ENCODE measurements at regions not wholly inside any gene's neighbourhood (a gene's known extent, or its start where the extent isn't known, plus 50 kb on each side); places are given as distances from the start of the nearest gene placed in this dataset.
"Not testable (repeated sequence)": the region's sequence is repeated elsewhere in the genome, so short reads cannot be mapped to it uniquely, and the experiment has no call there.

DNA sequence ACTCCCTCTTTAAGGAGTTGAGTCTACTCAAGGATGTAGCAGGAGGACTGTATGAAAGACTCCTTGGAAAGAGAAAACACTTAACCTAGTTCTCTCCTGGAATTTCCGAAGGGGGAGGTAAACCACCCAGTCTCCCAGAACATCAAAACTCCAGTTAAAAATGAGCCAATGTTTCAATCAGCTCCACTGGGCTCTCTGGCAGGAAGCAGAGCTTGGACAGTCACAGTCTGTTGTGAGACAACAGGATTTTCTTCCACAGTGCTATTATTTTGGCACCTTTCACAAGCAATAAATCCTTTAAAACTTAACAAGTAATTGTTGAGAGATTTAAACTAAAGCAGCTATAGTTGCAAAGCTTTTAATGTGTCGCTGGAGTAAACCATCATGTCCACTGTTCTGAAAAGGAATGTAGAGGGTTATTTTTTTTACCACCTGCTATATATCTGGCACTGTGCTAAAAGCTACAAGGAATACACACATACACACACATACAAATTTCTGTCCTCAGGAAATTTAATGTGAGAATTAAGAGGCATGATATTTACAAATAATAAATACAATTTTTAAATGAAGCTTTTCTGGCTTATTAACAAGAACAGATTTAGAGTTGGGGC is 229.2 kb upstream of the INTU start:
- ChIA-PET POLR2A (no interaction called here), CTCF (ENCODE audit: low intra/inter-chr PET ratio, low total read pairs) (no interaction called here)
- H3K9me3 ChIP-seq (ENCODE audit: low read length) = no peaks in the 10 kb centered on the region; the same call in 1 of the 2 replicates
- TF ChIP-seq KDM1A (CRISPR knock-in tag; IDR thresholded peaks at IDR 0.05) (no peak), PAWR (CRISPR knock-in tag; IDR thresholded peaks at IDR 0.05; ENCODE audit: borderline replicate concordance) (no peak), IKZF1 (IDR thresholded peaks at IDR 0.05) (no peak)
- TF ChIP-seq, protein P1, sequence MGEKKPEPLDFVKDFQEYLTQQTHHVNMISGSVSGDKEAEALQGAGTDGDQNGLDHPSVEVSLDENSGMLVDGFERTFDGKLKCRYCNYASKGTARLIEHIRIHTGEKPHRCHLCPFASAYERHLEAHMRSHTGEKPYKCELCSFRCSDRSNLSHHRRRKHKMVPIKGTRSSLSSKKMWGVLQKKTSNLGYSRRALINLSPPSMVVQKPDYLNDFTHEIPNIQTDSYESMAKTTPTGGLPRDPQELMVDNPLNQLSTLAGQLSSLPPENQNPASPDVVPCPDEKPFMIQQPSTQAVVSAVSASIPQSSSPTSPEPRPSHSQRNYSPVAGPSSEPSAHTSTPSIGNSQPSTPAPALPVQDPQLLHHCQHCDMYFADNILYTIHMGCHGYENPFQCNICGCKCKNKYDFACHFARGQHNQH (CRISPR knock-in tag; IDR thresholded peaks at IDR 0.05) = no peak
- no peak overlapping the region for H2AFZ ChIP-seq (ENCODE audit: low read length)
- ATAC-seq (no peak), FAIRE-seq (no peak), DNase-seq (ENCODE audit: low spot score) (no peak)
- H3K79me2 ChIP-seq (ENCODE audit: insufficient read depth, low read length) = no peaks in the 10 kb centered on the region
- no peaks in the 10 kb centered on the region for H3K36me3 ChIP-seq (replicated peaks in 1 of 2; ENCODE audit: control insufficient read depth in 1 of 2, insufficient read depth in 2 of 2, low read length in 2 of 2)
- H3K4me1 ChIP-seq (ENCODE audit: insufficient read depth, low read length) = no peaks in the 10 kb centered on the region
- H3K9ac ChIP-seq (ENCODE audit: insufficient read depth, low read depth, low read length) = no peak overlapping the region
- no TSS peak for BruUV-seq (replicated peaks)
- H3K4me3 ChIP-seq (replicated peaks in 1 of 3; ENCODE audit: insufficient read depth in 1 of 3, low read depth in 2 of 3, low read length in 3 of 3) = no peak overlapping the region
- in situ Hi-C loops (cut with HindIII; ENCODE audit: extremely low pct_ligation_motif_present, low pct_unique_long_range_greater_than_20kb) = no loop called here
- H3K4me2 ChIP-seq (ENCODE audit: low read depth, low read length) = no peak overlapping the region
- no peaks in the 10 kb centered on the region for H4K20me1 ChIP-seq (ENCODE audit: insufficient read depth, low read length)
- no peak overlapping the region for H3K27ac ChIP-seq (ENCODE audit: extremely low read length, insufficient read depth, low read length)
- intact Hi-C loops (cut with micrococcal nuclease; ENCODE audit: unreplicated experiment) = loop anchor here (5.0 to 10.0 kb wide), 2 partner anchors 1299 to 1641 kb away; no protein-coding TSS in a partner anchor
- WGBS (ENCODE audit: low lambda C conversion rate) = 0% methylated on average over 2 of the region's 2 CpGs
- no peaks in the 10 kb centered on the region for H3K27me3 ChIP-seq (ENCODE audit: control insufficient read depth in 1 of 2, insufficient read depth in 2 of 2, low read length in 2 of 2)

DNA sequence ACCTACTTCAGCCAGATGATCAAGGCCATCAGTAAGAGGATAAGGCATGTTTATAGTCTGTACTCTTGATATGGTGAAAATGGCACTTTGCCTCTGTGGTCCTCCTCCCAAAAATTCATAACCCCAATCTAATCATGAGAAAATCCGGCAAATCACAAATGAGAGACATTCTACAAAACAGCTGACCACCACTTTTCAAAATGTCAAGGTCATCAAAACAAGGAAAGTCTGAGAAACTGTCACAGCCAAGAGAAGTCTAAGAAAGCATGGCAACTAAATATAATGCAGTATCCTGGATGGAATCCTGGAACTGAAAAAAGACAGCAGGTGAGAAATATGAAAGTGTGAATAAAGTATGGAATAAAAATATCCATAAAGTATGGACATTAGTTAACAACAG is 226.6 kb upstream of the INTU start:
- intact Hi-C loops (cut with micrococcal nuclease; ENCODE audit: unreplicated experiment) = loop anchor here (10.0 kb wide), 1 partner anchor 1301 kb away; no protein-coding TSS in a partner anchor
- no peaks in the 10 kb centered on the region; the same call in 1 of the 2 replicates for H3K9me3 ChIP-seq (ENCODE audit: low read length)
- H4K20me1 ChIP-seq (ENCODE audit: insufficient read depth, low read length) = no peaks in the 10 kb centered on the region
- no peaks in the 10 kb centered on the region for H3K27me3 ChIP-seq (ENCODE audit: control insufficient read depth in 1 of 2, insufficient read depth in 2 of 2, low read length in 2 of 2)
- no peaks in the 10 kb centered on the region for H3K79me2 ChIP-seq (ENCODE audit: insufficient read depth, low read length)
- ChIA-PET POLR2A (no interaction called here), CTCF (ENCODE audit: low intra/inter-chr PET ratio, low total read pairs) (no interaction called here)
- H3K27ac ChIP-seq (ENCODE audit: extremely low read length, insufficient read depth, low read length) = no peak overlapping the region
- DNase-seq (ENCODE audit: low spot score) = no peak
- no peaks in the 10 kb centered on the region for H3K36me3 ChIP-seq (replicated peaks in 1 of 2; ENCODE audit: control insufficient read depth in 1 of 2, insufficient read depth in 2 of 2, low read length in 2 of 2)
- 0% methylated on average over 1 of the region's 1 CpG for WGBS (ENCODE audit: low lambda C conversion rate)
- no TSS peak for BruUV-seq (replicated peaks)
- peak; percentile 34 to 72; a peak in 3 of 4 replicates for TF ChIP-seq MAFK (conservative IDR thresholded peaks at IDR 0.05 in 1 of 2, IDR thresholded peaks at IDR 0.05 in 1 of 2; ENCODE audit: low read length in 2 of 2)
- TF ChIP-seq ZNF614 (CRISPR knock-in tag; IDR thresholded peaks at IDR 0.05; ENCODE audit: borderline replicate concordance) = no peak
- peak; percentile 73 for TF ChIP-seq MAFF (IDR thresholded peaks at IDR 0.05; ENCODE audit: low read depth, low read length)
- no peak overlapping the region for H3K9ac ChIP-seq (ENCODE audit: insufficient read depth, low read depth, low read length)
- no peak for ATAC-seq
- in situ Hi-C loops (cut with HindIII; ENCODE audit: extremely low pct_ligation_motif_present, low pct_unique_long_range_greater_than_20kb) = no loop called here
- FAIRE-seq = no peak
- H2AFZ ChIP-seq (ENCODE audit: low read length) = no peak overlapping the region
- no peaks in the 10 kb centered on the region for H3K4me1 ChIP-seq (ENCODE audit: insufficient read depth, low read length)
- H3K4me3 ChIP-seq (replicated peaks in 1 of 3; ENCODE audit: insufficient read depth in 1 of 3, low read depth in 2 of 3, low read length in 3 of 3) = no peak overlapping the region
- no peak overlapping the region for H3K4me2 ChIP-seq (ENCODE audit: low read depth, low read length)

DNA sequence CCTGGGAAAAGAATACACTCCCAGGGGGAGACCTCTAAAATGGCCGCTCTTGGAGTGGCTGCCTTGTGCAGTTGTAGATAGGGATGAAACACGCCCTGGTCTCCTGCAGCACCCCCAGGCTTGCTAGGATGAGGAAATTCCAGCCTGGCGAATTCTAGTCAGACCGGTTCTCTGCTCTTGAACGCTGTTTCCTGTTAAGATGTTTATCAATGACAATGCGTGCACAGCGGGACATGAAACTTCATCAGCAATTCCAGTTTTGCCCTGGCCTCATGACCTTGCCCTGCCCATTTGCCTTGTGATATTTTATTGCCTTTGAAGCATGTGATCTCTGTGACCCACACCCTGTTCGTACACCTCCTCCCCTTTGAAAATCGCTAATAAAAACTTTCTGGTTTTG is 225.2 kb upstream of the INTU start:
- H3K79me2 ChIP-seq (ENCODE audit: insufficient read depth, low read length); DNase-seq (ENCODE audit: low spot score); H3K36me3 ChIP-seq (replicated peaks in 1 of 2; ENCODE audit: control insufficient read depth in 1 of 2, insufficient read depth in 2 of 2, low read length in 2 of 2); FAIRE-seq; POLR2A ChIA-PET; BruUV-seq (replicated peaks); H3K9me3 ChIP-seq (ENCODE audit: low read length); H3K27ac ChIP-seq (ENCODE audit: extremely low read length, insufficient read depth, low read length); H3K9ac ChIP-seq (ENCODE audit: insufficient read depth, low read depth, low read length); ATAC-seq; H3K4me2 ChIP-seq (ENCODE audit: low read depth, low read length); H3K27me3 ChIP-seq (ENCODE audit: control insufficient read depth in 1 of 2, insufficient read depth in 2 of 2, low read length in 2 of 2); H3K4me1 ChIP-seq (ENCODE audit: insufficient read depth, low read length); in situ Hi-C loops (cut with HindIII; ENCODE audit: extremely low pct_ligation_motif_present, low pct_unique_long_range_greater_than_20kb); H3K4me3 ChIP-seq (replicated peaks in 1 of 3; ENCODE audit: insufficient read depth in 1 of 3, low read depth in 2 of 3, low read length in 3 of 3); H4K20me1 ChIP-seq (ENCODE audit: insufficient read depth, low read length); CTCF ChIA-PET (ENCODE audit: low intra/inter-chr PET ratio, low total read pairs); H2AFZ ChIP-seq (ENCODE audit: low read length): not testable (repeated sequence)
- WGBS (ENCODE audit: low lambda C conversion rate) = 24% methylated on average over 6 of the region's 9 CpGs
- intact Hi-C loops (cut with micrococcal nuclease; ENCODE audit: unreplicated experiment) = loop anchor here (10.0 kb wide), 1 partner anchor 1303 kb away; no protein-coding TSS in a partner anchor
